Trophoblast cell (in vitro differentiated cells and primary cell): ENCODE measurements at regions not wholly inside any gene's neighbourhood (a gene's known extent, or its start where the extent isn't known, plus 50 kb on each side); places are given as distances from the start of the nearest gene placed in this dataset.

Source experiments
- DNase-seq, 2 donors: peaks; one replicate each; pipeline ENCODE4 v3.0.0-alpha.2; 2016
- H2AFZ ChIP-seq: 2 replicates; pipeline ENCODE4 v1.6.1; 2013; ENCODE audit warnings: low read length, moderate library complexity, mild to moderate bottlenecking; ENCODE audit not compliant: insufficient read depth, poor library complexity
- H2AK5ac ChIP-seq: 2 replicates; pipeline ENCODE4 v1.6.1; 2013; ENCODE audit warnings: mild to moderate bottlenecking, low read length
- H2BK120ac ChIP-seq: 2 replicates; pipeline ENCODE4 v1.6.1; 2013; ENCODE audit warnings: low read length, mild to moderate bottlenecking, moderate library complexity; ENCODE audit not compliant: insufficient read depth, poor library complexity
- H2BK12ac ChIP-seq: 2 replicates; pipeline ENCODE4 v1.6.1; 2013; ENCODE audit warnings: mild to moderate bottlenecking, low read length, moderate library complexity
- H2BK5ac ChIP-seq: 2 replicates; pipeline ENCODE4 v1.6.1; 2013; ENCODE audit warnings: low read length, low read depth, moderate library complexity, mild to moderate bottlenecking; ENCODE audit not compliant: poor library complexity
- H3K14ac ChIP-seq: 2 replicates; pipeline ENCODE4 v1.6.1; 2013; ENCODE audit warnings: mild to moderate bottlenecking, low read length
- H3K18ac ChIP-seq: 2 replicates; pipeline ENCODE4 v1.6.1; 2013; ENCODE audit warnings: mild to moderate bottlenecking, low read length
- H3K23ac ChIP-seq: 2 replicates; pipeline ENCODE4 v1.6.1; 2013; ENCODE audit warnings: low read length
- H3K27ac ChIP-seq: 2 replicates; pipeline ENCODE4 v1.5.1; 2013; ENCODE audit warnings: low read depth, mild to moderate bottlenecking, inconsistent platforms, low read length, moderate library complexity
- H3K27me3 ChIP-seq: 2 replicates; pipeline ENCODE4 v1.6.1; 2013; ENCODE audit warnings: inconsistent platforms, mild to moderate bottlenecking, low read length, moderate library complexity; ENCODE audit not compliant: insufficient read depth
- H3K36me3 ChIP-seq, 2 experiments: 1 replicate in 1 of 2; 2 replicates in 1 of 2; pipeline ENCODE4 v1.6.1; 2013; ENCODE audit warnings: low read length in 2 of 2, mild to moderate bottlenecking in 2 of 2, moderate library complexity in 1 of 2; ENCODE audit not compliant: insufficient read depth in 2 of 2, control insufficient read depth in 1 of 2
- H3K4ac ChIP-seq: 2 replicates; pipeline ENCODE4 v1.6.1; 2013; ENCODE audit warnings: low read depth, mild to moderate bottlenecking, low read length, moderate library complexity
- H3K4me1 ChIP-seq, 2 experiments: 1 replicate in 1 of 2; 2 replicates in 1 of 2; pipeline ENCODE4 v1.6.1; 2013; ENCODE audit warnings: low read length in 2 of 2, mild to moderate bottlenecking in 2 of 2, moderate library complexity in 1 of 2; ENCODE audit not compliant: insufficient read depth in 2 of 2, control insufficient read depth in 1 of 2
- H3K4me2 ChIP-seq: 2 replicates; pipeline ENCODE4 v1.6.1; 2013; ENCODE audit warnings: inconsistent platforms, mild to moderate bottlenecking, low read length, moderate library complexity
- H3K4me3 ChIP-seq: 2 replicates; pipeline ENCODE4 v1.5.1; 2013; ENCODE audit warnings: mild to moderate bottlenecking, low read depth, low read length, inconsistent platforms
- H3K79me1 ChIP-seq: one replicate; pipeline ENCODE4 v1.6.1; 2013; ENCODE audit warnings: low read length
- H3K79me2 ChIP-seq: 2 replicates; pipeline ENCODE4 v1.6.1; 2013; ENCODE audit warnings: low read length, mild to moderate bottlenecking; ENCODE audit not compliant: control insufficient read depth, insufficient read depth, poor library complexity
- H3K9ac ChIP-seq: 2 replicates; pipeline ENCODE4 v1.6.1; 2013; ENCODE audit warnings: mild to moderate bottlenecking, low read length
- H3K9me3 ChIP-seq: 2 replicates; pipeline ENCODE4 v1.6.1; 2013; ENCODE audit warnings: low read depth, mild to moderate bottlenecking, control low read depth, inconsistent platforms, low read length; ENCODE audit not compliant: insufficient read depth
- H4K12ac ChIP-seq: 2 replicates; pipeline ENCODE4 v1.6.1; 2013; ENCODE audit warnings: low read depth, mild to moderate bottlenecking, low read length, moderate library complexity
- H4K8ac ChIP-seq: 2 replicates; pipeline ENCODE4 v1.6.1; 2013; ENCODE audit warnings: low read depth, mild to moderate bottlenecking, low read length, moderate library complexity
- H4K91ac ChIP-seq: one replicate; pipeline ENCODE4 v1.6.1; 2013; ENCODE audit warnings: low read depth, mild to moderate bottlenecking, low read length, moderate library complexity
- WGBS: extraction: QIAGEN DNeasy Blood & Tissue Kit; methylation state at CpG from one replicate; pipeline ENCODE4 v1.1.7; 2013; ENCODE audit warnings: missing lambda C conversion rate; ENCODE audit not compliant: insufficient read length, insufficient coverage; ENCODE audit errors: extremely low coverage; 5-methylcytosine and 5-hydroxymethylcytosine counted together

DNA sequence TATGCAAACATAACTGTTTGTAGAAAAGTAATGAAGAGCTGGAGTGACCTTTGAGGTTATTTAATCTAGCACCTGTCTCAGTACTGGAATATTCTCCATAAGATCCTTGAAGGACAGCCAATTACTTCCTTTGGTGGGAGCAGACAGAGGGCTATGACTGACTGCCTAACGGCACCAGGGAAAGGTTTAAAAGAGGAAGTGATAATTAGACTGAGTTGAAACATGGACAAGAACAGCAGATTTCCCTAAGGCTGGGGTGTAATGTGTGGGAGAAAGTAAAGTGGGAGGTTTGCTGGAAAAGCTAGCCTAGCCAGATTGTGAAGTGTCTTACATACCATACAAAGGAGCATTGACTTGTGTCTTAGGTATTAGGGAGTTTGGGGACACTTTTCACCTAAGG is 191.3 kb upstream of the PCDH9 start:
- no peak overlapping the region for H4K8ac ChIP-seq
- H3K9me3 ChIP-seq, result no peaks in the 10 kb centered on the region
- H3K79me1 ChIP-seq, result no peaks in the 10 kb centered on the region
- no peaks in the 10 kb centered on the region for H3K27me3 ChIP-seq
- H3K4me3 ChIP-seq, result no peak overlapping the region
- no peak overlapping the region for H2BK5ac ChIP-seq
- no peak overlapping the region for H4K12ac ChIP-seq
- no peaks in the 10 kb centered on the region for H3K79me2 ChIP-seq
- no peak overlapping the region for H3K27ac ChIP-seq
- H3K4me1 ChIP-seq, result no peaks in the 10 kb centered on the region
- no peak overlapping the region for H2BK120ac ChIP-seq
- no peaks in the 10 kb centered on the region for H3K36me3 ChIP-seq
- DNase-seq, result no peak
- no peak overlapping the region for H2AFZ ChIP-seq
- no peak overlapping the region for H3K23ac ChIP-seq
- H2AK5ac ChIP-seq, result no peak overlapping the region
- no peak overlapping the region for H3K9ac ChIP-seq
- H4K91ac ChIP-seq, result no peak overlapping the region
- no peak overlapping the region for H3K4ac ChIP-seq
- H3K18ac ChIP-seq, result no peak overlapping the region
- H3K14ac ChIP-seq, result no peak overlapping the region
- no CpG with 5 or more reads among the region's 1 CpG for WGBS
- H2BK12ac ChIP-seq, result no peak overlapping the region
- no peak overlapping the region for H3K4me2 ChIP-seq

DNA sequence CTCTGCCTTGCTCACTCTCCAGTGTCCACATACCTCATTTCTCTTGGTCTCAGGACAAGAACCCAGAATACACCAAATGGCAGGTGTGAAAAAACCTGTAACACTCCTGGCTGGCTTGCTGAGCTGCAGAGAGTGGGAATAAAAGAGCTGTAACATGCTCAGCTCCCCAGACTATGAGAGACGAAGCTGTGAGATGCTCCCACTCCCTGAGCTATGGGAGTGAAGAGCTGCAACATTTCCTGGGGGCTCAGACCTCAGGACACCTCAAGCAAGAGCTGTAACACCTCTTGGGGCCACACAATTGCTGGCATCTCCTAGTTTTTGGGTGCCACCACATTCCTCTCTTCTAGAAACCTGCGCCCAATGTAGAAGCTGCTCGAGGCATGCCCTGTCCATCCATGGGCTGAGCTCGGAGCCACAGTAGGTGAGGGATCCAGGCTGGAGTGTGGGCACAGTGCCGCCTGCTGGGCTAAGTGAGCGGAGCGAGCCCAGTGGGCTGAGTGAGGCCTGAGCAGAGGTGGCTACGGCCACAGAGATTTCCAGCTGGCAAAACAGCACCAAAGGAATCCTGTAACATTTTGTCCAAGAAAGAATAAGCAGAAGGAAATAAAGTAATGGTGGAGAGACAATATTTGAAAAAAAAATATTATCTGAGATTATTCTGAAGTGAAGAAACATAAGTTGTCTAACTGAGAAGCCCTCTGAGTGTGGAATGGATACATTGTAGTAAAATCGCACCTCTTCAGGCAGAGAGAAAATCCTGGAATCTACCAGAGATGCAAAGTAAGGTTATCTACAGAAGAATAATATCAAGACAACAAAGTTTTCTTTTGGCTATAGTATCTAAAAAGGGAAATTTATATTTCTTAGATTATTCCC is 186.2 kb upstream of the PCDH9 start:
- Histone ChIP-seq H3K4ac (no peak overlapping the region), H3K18ac (no peak overlapping the region), H2BK5ac (no peak overlapping the region), H3K27me3 (no peaks in the 10 kb centered on the region), H3K23ac (no peak overlapping the region), H4K91ac (no peak overlapping the region), H3K9ac (no peak overlapping the region), H3K79me2 (no peaks in the 10 kb centered on the region), H3K9me3 (no peaks in the 10 kb centered on the region), H2AK5ac (no peak overlapping the region), H3K4me3 (no peak overlapping the region), H4K12ac (no peak overlapping the region), H3K27ac (no peak overlapping the region), H3K4me2 (no peak overlapping the region), H2BK120ac (no peak overlapping the region), H2BK12ac (no peak overlapping the region), H3K14ac (no peak overlapping the region), H4K8ac (no peak overlapping the region), H3K79me1 (no peaks in the 10 kb centered on the region), H3K4me1 (no peaks in the 10 kb centered on the region), H3K36me3 (no peaks in the 10 kb centered on the region), H2AFZ (no peak overlapping the region)
- no CpG with 5 or more reads among the region's 9 CpGs for WGBS
- peak in 1 of 2 donors; percentile 12 for DNase-seq

DNA sequence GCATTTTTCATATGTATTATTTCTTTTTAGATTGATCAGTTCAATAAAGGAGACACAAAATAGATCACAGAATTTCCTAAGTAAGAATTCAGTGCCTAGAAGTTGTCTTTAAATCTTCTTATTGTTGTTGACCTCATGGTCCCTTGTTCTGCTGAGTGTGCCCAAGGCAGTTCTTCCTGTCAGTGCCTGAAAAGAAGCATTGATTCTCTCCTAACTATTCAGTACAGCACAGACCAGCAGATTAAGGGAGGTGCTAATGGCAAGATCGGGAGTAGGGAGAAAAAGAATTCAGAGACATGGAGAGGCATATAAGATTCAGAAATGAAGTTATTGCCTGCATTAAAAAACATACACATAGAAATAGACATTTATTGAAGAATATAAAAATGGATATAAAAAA is 180.5 kb upstream of the PCDH9 start:
- Histone ChIP-seq H2BK12ac (no peak overlapping the region), H2BK120ac (no peak overlapping the region), H3K9ac (no peak overlapping the region), H4K91ac (no peak overlapping the region), H3K79me2 (no peaks in the 10 kb centered on the region), H3K9me3 (no peaks in the 10 kb centered on the region), H3K4me2 (no peak overlapping the region), H3K4ac (no peak overlapping the region), H4K8ac (no peak overlapping the region), H4K12ac (no peak overlapping the region), H3K4me3 (no peak overlapping the region), H2BK5ac (no peak overlapping the region), H3K23ac (no peak overlapping the region), H3K79me1 (no peaks in the 10 kb centered on the region), H2AK5ac (no peak overlapping the region), H3K14ac (no peak overlapping the region), H2AFZ (no peak overlapping the region), H3K36me3 (no peaks in the 10 kb centered on the region), H3K27me3 (no peaks in the 10 kb centered on the region), H3K18ac (no peak overlapping the region), H3K27ac (no peak overlapping the region), H3K4me1 (no peaks in the 10 kb centered on the region)
- no CpG with 5 or more reads among the region's 1 CpG for WGBS
- DNase-seq, result no peak

DNA sequence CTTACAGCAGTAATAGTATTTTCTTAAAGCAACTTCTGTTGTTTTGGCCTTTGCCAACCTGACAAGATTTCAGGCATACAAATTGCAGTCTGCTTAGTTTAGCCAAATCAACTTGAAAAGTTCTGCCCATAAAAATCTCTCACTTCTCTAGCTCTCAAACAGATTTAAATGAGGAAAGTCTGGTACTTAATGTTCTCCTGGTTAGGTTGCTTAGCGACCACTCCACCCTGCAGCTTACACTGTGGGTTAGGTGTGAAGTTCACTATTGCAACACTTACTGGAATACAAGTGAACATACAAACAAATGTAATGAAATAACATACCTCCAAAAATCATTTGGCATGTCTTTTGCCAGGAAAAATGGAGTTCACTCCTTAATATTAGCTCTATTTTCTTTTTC is 178.7 kb upstream of the PCDH9 start:
- Histone ChIP-seq H3K9me3 (no peaks in the 10 kb centered on the region), H3K79me1 (no peaks in the 10 kb centered on the region), H3K79me2 (no peaks in the 10 kb centered on the region), H3K27ac (no peak overlapping the region), H2AK5ac (no peak overlapping the region), H3K9ac (no peak overlapping the region), H2BK120ac (no peak overlapping the region), H3K4me2 (no peak overlapping the region), H3K14ac (no peak overlapping the region), H2AFZ (no peak overlapping the region), H3K4me1 (no peaks in the 10 kb centered on the region), H3K18ac (no peak overlapping the region), H3K27me3 (no peaks in the 10 kb centered on the region), H3K36me3 (no peaks in the 10 kb centered on the region), H4K91ac (no peak overlapping the region), H3K23ac (no peak overlapping the region), H4K8ac (no peak overlapping the region), H2BK12ac (no peak overlapping the region), H3K4ac (no peak overlapping the region), H3K4me3 (no peak overlapping the region), H4K12ac (no peak overlapping the region), H2BK5ac (no peak overlapping the region)
- no peak for DNase-seq
- WGBS, result no CpG with 5 or more reads among the region's 1 CpG
